RWPE1 (cell line): ENCODE measurements at regions not wholly inside any gene's neighbourhood (a gene's known extent, or its start where the extent isn't known, plus 50 kb on each side); places are given as distances from the start of the nearest gene placed in this dataset.

Source experiments
- CTCF ChIA-PET: fragments of 350-600 bp; sonication (Branson Sonifier 250); formaldehyde crosslinking; extraction: SDS; loops from one replicate; lab custom pipeline; 2021; lab: Yijun Ruan, JAX
- POLR2A ChIA-PET: fragments of 400-600 bp; formaldehyde crosslinking; extraction: SDS; loops from one replicate; lab custom pipeline; 2020; ENCODE audit warnings: antibody characterized with exemption; ENCODE audit not compliant: low non-redundant PET; lab: Yijun Ruan, JAX
- DNase-seq: peaks from one replicate; pipeline ENCODE4 v3.0.0; 2012; ENCODE audit warnings: low spot score
- H3K27ac ChIP-seq: fragments of 450-650 bp; 2 replicates; pipeline ENCODE4 v1.5.1; 2017
- TF ChIP-seq, protein P1 (sequence below): fragments of 450-650 bp; conservative IDR thresholded peaks from 2 replicates; pipeline ENCODE4 v1.5.1; 2017; ENCODE audit warnings: low read depth, mild to moderate bottlenecking

GRCh38 chr20:24304291-24304690 is 165.1 kb upstream of the SYNDIG1 start:
- no peak for DNase-seq
- H3K27ac ChIP-seq: no peak overlapping the region
- TF ChIP-seq, protein P1, sequence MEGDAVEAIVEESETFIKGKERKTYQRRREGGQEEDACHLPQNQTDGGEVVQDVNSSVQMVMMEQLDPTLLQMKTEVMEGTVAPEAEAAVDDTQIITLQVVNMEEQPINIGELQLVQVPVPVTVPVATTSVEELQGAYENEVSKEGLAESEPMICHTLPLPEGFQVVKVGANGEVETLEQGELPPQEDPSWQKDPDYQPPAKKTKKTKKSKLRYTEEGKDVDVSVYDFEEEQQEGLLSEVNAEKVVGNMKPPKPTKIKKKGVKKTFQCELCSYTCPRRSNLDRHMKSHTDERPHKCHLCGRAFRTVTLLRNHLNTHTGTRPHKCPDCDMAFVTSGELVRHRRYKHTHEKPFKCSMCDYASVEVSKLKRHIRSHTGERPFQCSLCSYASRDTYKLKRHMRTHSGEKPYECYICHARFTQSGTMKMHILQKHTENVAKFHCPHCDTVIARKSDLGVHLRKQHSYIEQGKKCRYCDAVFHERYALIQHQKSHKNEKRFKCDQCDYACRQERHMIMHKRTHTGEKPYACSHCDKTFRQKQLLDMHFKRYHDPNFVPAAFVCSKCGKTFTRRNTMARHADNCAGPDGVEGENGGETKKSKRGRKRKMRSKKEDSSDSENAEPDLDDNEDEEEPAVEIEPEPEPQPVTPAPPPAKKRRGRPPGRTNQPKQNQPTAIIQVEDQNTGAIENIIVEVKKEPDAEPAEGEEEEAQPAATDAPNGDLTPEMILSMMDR: no peak
- POLR2A ChIA-PET: no interaction called here
- CTCF ChIA-PET: no interaction called here

- no peak overlapping the region for H3K27ac ChIP-seq
- TF ChIP-seq, protein P1: no peak
- CTCF ChIA-PET: no interaction called here
- no peak for DNase-seq
- POLR2A ChIA-PET: no interaction called here
Measured at GRCh38 chr20:24303393-24304170, 165.8 kb upstream of the SYNDIG1 start.

DNA sequence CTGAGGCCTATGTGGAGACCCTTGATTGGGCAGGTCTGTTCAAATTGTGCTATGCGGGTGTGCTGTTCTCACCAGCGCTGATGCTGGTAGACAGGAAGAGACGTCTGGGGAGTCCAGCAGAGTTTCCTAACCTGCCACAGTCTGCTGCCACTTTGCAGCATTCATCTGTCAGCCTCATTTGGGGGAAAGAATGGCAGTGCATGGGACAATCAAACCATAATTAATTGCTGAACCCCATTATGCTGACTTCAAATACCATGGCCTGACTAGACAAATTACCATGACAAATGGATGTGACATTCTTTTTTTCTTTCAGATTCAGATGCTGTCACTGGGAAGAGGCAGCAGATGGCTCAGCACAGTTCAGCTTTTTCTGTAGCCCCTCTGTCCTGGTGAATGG is 171.4 kb upstream of the SYNDIG1 start:
- CTCF ChIA-PET: no interaction called here
- POLR2A ChIA-PET: no interaction called here
- TF ChIP-seq, protein P1: no peak
- H3K27ac ChIP-seq: no peak overlapping the region
- DNase-seq: no peak

DNA sequence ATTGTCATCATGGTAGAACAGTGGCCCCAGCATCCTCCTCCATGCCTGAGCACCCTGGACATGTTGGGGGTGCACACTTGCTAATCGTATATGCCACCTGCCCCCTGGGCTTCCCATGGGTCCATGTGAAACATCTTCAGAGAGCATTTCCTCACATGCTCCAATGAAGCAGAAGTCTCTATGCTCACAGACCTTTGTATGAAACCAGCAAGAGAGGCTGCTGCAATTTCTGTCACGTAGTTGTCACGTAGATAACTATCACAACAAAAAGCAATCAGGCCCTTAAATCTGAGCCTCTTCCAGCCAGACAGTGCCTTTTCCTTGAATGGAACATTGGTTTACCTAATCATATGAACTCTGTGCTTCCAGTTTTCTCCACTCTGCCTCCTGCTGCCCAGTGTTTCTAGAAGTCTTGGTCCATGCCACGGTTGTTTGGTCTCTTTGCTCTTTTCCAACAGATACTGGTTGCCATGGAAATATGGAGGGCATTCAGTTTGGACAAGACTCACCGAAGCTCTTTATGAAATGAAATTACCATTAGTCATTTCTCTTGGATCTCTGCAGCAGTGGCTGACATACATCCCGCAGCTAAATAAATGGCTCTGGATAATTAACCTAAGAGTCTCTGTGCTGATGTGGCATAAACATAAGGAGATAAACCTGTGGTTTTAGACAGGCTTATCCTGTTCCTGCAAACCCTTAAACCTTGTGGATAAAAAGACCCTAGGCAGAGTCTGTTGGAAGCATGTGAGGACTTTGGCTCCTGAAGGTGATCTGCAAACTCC is 172.8 kb upstream of the SYNDIG1 start:
- no peak for DNase-seq
- no peak overlapping the region for H3K27ac ChIP-seq
- POLR2A ChIA-PET: no interaction called here
- CTCF ChIA-PET: no interaction called here
- TF ChIP-seq, protein P1: no peak

- no peak overlapping the region for H3K27ac ChIP-seq
- no peak for DNase-seq
- ChIA-PET CTCF (no interaction called here), POLR2A (no interaction called here)
- TF ChIP-seq, protein P1: no peak
Measured at GRCh38 chr20:24291014-24291413, 178.4 kb upstream of the SYNDIG1 start.

- TF ChIP-seq, protein P1: no peak
- no peak overlapping the region for H3K27ac ChIP-seq
- CTCF ChIA-PET: interaction anchor here (0.6 kb wide), 1 partner anchor 536 kb away, joined by 5 read pairs; no protein-coding TSS in a partner anchor
- POLR2A ChIA-PET: no interaction called here
- no peak for DNase-seq
Measured at GRCh38 chr20:24289737-24290481, 179.5 kb upstream of the SYNDIG1 start.
